Fibroblast of villous mesenchyme (primary cell): ENCODE measurements at regions not wholly inside any gene's neighbourhood (a gene's known extent, or its start where the extent isn't known, plus 50 kb on each side); places are given as distances from the start of the nearest gene placed in this dataset.
A peak's percentile ranks its signal among the peaks of the same experiment; 100 is the strongest.

Source experiments
- DNase-seq: peaks from one replicate; pipeline ENCODE4 v3.0.0-alpha.2; 2010; ENCODE audit warnings: low read depth
- H3K4me3 ChIP-seq: 2 replicates; pipeline ENCODE4 v1.5.1; 2011; ENCODE audit warnings: low read depth, mild to moderate bottlenecking, low read length
- TF ChIP-seq, protein P1 (sequence below): IDR thresholded peaks from 2 replicates; pipeline ENCODE4 v1.5.1; 2012; ENCODE audit warnings: low read depth, mild to moderate bottlenecking, low read length; ENCODE audit not compliant: insufficient read depth

DNA sequence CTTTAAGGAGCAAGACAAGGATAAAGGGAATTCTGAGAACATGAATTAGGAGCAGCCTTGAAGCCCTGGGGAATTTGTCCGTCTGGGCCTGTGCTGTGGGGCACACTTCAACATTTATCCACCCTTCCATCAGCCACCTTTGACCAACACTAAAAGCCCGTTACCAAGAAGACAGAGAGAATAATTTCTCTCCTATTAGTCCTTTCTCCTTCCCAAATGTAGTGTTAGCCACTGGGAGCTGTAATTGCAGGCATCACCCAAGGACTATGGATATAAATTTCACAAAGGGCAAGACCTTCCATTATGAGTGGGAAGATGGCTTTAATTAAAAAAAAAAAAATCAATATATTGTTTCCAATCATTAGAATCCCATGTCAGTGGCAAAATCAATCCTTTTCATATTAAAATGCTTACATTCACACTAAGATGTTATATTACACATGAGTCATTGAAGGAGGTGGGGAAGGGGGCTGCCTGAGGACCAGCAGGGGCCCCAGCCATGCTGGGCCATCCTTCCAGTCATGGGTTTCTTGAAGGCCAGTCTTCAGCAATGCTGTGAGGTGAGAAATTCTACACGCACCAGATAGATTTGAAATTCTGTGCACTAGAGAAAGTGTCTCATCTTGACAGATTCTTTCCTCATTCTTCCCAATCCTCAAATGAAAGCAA is 292.5 kb upstream of the NRP1 start:
- no peak overlapping the region for H3K4me3 ChIP-seq
- TF ChIP-seq, protein P1, sequence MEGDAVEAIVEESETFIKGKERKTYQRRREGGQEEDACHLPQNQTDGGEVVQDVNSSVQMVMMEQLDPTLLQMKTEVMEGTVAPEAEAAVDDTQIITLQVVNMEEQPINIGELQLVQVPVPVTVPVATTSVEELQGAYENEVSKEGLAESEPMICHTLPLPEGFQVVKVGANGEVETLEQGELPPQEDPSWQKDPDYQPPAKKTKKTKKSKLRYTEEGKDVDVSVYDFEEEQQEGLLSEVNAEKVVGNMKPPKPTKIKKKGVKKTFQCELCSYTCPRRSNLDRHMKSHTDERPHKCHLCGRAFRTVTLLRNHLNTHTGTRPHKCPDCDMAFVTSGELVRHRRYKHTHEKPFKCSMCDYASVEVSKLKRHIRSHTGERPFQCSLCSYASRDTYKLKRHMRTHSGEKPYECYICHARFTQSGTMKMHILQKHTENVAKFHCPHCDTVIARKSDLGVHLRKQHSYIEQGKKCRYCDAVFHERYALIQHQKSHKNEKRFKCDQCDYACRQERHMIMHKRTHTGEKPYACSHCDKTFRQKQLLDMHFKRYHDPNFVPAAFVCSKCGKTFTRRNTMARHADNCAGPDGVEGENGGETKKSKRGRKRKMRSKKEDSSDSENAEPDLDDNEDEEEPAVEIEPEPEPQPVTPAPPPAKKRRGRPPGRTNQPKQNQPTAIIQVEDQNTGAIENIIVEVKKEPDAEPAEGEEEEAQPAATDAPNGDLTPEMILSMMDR = no peak
- DNase-seq = no peak

DNA sequence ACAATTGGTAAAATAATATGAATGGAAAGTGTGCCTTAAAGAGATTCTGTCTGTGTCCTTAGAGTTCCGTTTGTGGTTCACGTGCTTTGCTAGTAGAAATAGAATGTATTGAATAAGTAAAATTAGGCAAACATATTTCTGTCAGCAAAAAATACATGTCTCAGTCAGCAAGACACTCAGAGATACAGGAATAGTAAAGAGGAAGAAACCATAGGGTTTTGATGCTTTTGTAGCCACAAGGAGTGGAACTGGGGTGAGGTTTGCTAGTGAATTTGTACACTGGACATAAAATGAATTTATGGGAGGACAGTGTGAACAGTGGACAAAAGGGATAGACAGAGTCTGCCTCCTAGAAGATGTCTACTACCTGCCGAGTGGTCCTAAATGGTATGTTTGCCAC is 289.2 kb upstream of the NRP1 start:
- no peak overlapping the region for H3K4me3 ChIP-seq
- no peak for DNase-seq
- TF ChIP-seq, protein P1 = no peak

DNA sequence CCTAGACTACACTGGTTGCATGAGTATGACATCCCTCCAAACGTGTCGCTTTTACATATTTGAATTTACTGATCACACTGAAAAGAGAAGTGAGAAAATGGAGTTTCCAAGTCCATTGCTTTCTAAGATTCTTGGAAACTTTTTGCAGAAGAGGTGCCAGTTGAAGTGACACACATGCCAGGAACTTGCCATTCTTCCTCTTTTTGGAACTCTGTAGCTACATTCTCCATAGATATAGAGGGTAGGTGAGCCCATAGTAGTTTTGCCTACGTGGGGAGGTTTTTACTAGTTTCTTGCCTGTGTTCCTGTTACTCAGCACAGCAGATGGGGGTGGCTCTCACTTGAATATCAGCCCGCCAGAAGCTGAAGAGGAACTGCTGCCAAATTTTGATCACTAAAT is 286.6 kb upstream of the NRP1 start:
- DNase-seq = no peak
- TF ChIP-seq, protein P1 = no peak
- no peak overlapping the region for H3K4me3 ChIP-seq

DNA sequence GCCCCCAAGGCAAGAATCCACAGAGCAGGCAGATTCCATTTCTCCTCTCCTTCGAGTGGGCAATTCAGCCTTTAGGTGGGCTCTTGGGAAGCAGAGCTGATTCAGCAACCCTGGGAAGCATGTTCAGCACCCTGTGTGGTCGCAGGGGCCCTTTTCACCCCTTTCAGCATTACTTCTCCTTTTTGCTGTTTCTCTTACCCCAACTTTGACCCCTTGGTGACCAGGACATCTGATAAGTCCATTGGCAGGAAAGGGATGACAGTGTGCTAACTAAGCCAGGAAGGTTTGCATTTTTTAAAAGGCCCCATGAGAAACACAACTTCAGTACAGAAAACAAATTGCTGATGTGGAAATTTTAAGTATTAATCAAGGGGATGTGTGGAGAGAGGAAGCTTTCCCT is 283.7 kb upstream of the NRP1 start:
- H3K4me3 ChIP-seq = no peak overlapping the region
- no peak for DNase-seq
- TF ChIP-seq, protein P1 = no peak

DNA sequence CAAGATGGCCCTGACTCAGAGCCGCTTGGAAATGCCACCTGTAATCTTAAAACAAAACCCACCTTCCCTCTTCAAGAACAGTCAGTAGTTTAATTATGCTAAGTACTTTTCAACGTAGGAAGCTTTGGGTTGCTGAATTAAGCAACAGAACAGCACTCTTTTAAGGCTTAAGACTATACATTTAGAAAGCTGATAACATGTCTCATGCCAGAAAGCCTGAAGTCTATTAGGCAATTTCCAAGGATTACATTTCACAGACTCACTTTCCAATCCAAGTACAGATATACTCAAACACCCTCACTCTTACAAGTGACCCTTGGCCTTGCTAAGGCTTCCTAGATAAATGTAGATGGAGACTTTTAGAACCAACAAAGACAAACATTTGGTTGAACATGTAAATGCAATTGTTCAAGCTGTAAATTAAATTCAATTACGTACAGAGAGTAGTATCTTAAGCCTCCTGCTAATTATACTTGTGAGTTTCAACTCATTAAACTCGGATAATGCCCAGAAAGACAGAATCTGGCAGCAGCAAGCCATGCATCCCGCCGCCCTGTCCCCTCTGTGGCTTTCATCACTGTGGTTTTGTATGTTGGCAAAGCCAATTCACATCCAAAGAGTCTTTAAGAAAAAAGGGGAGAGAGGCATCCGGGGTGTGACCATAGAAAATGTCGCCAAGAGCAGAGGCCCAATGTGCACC is 283.1 kb upstream of the NRP1 start:
- TF ChIP-seq, protein P1 = no peak
- peak; percentile 78 for DNase-seq
- no peak overlapping the region for H3K4me3 ChIP-seq

DNA sequence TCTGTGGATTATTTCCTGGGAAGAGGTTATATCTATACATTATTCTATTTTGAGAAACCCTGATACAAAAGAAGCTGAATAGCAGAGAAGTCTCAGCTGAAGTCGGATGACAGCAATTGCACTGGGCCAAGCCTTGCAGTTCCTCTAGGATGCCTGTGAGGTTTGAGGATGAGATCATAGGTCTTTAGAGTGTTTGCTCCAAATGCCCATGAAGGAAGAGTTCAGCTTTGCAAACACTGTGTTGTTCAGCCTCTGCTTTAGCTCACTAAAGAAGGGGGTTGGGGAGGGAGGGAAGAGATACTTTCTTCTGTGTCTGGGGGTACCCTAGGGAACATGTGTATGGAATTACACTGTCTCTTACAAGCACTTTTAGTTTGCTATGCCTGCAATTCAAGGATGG is 282.5 kb upstream of the NRP1 start:
- TF ChIP-seq, protein P1 = no peak
- DNase-seq = peak; percentile 16
- H3K4me3 ChIP-seq = no peak overlapping the region
